ENCODE measurements at regions not wholly inside any gene's neighbourhood (a gene's known extent, or its start where the extent isn't known, plus 50 kb on each side); places are given as distances from the start of the nearest gene placed in this dataset.

DNA sequence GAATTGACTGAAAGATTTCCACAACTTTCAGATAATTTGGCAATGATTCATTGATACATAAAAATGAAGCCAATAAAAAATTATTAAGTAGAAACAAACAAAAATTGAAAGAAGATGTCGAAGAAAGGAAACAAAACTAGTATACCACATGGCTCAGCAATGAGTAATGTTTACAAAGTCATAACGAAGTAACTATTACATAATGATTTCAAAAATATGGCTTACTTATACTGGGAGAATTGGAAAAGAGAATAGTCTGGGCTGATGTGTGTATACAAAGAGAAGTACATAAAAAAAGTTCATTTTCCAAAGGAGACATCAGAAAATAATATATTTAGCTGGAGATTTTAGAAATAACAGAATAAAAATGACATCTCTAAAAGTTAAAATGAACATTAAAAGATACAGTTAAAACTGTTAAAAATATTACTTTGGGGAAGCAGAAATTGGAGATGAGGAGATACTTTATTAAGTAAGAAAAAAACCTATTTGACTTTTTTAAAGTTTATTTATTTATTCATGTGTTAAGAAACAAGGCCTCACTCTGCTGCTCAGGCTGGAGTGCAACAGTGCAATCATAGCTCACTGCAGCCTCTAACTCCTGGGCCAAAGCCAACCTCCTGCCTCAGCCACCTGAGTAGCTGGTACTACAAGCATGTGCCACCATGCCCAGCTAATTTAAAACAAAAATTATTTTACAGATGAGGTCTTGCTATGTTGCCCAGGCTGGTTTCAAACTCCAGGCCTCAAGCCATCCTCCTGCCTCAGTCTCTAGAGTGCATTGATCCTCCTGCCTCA lies 409.7 kb upstream of the PIK3C3 start:
- no peak for DNase-seq (ENCODE audit: low read depth)

DNA sequence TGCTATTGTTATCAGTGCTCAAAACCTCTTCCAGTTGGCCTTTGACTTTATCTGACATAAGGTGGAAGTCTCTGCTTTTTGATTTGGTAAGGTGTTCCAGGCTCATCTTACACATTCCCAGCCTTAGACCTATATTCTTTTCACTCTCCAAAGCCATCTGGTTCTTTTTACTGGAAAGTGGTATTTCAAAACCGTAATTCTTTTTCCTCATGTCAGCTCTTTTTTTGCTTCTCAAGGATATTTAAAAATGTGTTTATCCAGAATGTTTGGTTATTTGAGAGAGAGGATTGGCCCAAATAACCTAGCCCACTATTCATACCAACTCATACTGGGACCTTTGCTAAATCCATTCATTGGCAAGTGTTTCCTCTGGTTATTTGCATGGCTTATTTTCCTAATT lies 411.2 kb upstream of the PIK3C3 start:
- no peak for DNase-seq (ENCODE audit: low read depth)

DNA sequence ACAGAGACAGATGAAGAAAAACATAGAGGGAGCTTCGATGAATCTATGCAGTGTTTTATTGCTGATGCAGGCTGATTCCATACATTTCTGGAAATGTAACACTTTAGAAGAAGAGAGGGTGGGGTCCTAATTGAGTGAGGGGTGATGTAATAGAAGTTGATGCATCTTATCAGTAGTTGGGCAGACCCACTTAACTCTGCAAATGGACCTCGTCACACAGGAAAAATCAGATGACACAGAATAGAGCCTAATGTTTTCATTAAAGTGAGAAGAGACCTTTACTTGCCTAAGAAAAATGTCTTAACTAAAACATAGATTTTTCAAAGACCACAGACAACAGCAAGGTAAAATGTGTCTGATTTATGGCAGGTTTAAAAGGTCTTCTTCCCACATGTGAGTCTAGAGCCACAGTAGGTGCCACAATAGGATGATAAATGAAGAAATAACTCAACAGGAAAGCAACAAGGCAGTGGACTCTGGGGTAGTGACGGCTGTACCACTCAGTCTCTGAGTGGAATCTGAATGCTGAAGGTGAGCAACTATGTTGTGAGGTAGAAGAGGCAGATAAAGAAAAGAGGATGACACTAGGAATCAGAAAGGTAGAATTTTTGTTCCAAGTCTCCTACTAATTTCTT lies 414.7 kb upstream of the PIK3C3 start:
- DNase-seq (ENCODE audit: low read depth): no peak

DNA sequence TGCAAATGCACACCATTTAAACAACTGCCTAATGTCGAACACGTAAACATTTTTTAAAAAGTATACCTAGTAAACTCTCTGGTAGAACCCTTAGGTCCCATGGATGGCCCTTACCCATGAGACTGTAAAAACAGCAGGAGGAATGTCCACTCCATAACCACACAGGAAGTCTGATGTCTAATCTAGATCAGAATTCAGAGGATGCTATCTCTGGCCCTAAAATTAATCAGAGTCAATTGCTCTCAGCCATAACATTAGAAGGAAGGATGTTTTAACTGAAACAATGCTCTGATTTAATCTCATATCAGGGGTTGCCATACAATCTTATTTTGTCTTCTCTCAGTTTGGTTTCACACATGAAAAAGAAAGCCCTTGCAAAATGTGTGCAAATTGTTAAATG lies 416.3 kb upstream of the PIK3C3 start:
- no peak for DNase-seq (ENCODE audit: low read depth)

DNA sequence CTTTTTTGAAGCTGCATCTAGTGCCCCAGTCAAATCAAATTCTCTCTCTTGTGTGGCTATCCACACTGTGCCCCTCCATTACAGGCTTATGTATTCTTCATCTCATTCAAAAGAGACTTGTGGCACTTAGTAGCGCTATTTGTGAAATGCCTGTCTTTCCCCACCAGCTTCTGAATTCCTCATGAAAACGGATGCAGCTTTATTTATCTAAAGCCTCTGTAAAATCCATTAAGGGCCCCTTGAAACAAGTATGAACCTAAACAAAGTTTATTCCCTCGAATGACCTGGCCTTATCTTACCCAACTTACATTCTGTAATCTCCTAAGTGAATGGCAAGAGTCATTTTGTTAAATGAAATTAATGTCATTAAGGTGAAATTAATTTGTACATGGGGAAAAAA lies 417.4 kb upstream of the PIK3C3 start:
- no peak for DNase-seq (ENCODE audit: low read depth)

DNA sequence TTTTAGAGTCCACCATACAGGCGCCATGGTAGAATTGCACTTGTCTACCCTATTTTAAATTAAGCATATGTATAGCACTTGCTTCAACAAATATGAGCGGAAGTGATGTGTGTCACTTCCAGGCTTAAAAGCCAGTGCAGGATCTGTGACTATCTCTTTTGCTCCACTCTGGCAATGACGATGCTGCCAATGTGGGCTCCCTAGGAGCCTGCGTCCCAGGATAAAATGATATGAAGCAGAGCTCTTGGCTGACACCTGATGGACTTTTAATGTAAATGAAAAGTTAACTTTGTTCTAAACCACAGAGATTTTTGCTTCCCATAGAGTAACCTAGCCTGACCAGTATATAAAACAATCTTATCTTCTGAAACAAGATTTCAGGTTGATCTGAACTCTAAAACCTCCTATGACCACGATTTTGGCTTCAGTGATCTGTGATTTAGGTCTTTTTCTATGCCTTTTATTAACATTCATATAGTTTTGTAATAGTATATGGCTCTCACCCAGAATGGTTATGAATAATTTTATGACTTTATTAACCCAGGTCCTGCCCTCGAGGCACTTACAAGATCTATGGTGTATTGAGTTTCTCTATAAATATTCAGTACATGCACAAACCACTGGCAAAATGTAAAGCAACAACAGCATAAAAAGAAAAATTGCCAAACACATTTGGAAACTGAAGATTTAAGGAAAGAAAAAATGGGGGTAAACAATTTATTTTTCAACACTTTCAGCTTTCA lies 422.5 kb upstream of the PIK3C3 start:
- no peak for DNase-seq (ENCODE audit: low read depth)

DNA sequence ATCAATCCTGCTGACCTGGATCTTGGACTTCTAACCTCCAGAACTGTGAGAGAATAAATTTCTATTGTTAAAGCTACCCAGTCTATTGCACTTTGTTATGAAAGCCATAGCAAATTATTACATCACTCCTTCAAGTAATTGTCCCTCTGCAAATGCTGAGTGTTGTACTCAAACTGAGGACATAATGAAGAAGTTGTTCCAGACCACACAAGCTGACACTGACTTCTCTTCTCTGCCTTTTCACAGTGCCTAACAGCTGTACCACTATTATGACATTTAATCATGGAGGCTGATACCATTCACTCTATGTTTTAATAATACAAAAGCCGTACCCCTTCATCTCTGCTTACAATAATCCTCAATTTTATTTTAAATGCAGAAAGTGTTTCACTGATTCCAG lies 424.1 kb upstream of the PIK3C3 start:
- DNase-seq (ENCODE audit: low read depth): no peak

DNA sequence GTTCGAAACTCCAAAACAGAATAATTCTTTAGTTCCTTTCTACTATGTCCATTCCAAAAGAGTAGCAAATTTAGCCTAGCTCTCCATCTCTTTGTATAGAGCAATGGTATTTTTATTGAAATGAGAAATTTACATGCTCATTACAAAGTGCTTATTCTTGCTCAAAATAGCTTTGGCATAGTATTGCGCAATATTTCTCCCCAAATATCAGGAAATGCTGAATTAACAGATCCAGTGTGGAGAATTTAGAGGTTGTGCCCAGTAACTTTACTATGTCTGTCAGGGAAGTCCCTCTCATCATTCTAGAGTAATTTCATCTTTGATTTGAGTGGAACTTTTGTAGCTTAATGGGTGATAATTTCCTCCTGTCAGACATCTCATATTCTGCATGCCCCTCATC lies 425.9 kb upstream of the PIK3C3 start:
- no peak for DNase-seq (ENCODE audit: low read depth)

DNA sequence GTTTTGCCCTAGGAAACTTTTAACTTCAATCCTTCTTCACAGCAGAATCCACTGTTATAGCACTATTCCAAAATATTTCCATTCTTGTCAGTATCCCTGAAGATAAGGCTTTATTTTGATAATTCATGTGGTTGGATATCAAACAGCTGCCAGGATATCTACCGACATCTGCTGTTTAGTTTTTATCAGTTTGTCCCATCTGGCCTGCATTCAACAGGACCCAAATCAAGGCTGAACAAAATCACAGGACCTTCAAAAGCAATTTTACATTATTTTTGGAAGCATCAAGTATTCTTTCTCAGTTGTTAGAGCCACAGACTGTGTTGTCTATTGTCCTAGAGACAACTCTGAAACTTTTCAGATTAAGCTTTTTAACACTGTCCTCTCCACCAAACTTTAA lies 429.0 kb upstream of the PIK3C3 start:
- no peak for DNase-seq (ENCODE audit: low read depth)

DNA sequence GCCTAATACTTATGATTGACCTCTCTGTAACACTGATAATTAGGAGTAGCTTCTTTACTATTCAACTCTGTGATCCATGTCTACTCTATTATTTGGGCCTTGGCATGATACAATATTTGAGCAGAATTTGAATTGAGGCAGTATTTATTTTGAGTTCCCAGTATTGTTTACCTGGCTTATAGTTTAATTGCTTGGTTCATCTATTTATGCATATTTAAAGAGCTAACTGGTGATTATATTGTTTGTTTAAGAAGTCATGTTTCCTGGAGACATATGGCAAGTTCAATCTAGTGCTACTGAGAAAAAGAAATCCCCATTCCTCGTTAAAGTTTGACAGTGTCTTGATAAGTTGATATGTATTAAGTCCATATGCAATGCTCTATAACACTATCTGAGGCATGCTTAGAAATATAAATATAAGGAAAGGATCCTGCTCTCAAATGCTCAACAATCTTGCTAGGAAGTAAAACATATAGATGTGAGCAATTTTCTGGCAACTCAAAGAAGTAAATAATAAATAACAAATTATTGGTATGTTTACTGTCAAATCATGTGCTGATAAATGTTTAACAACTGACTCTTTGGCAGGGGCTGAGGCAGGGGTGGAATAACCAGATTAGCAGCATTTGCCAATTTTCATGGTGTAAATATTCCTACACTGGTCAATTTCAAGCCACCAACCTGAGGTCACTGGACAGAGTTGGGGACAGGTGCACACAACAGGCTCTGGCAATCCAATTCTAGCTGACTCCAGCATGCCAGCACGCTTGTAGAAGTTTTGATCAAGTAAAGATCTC lies 430.2 kb upstream of the PIK3C3 start:
- DNase-seq (ENCODE audit: low read depth): no peak

DNA sequence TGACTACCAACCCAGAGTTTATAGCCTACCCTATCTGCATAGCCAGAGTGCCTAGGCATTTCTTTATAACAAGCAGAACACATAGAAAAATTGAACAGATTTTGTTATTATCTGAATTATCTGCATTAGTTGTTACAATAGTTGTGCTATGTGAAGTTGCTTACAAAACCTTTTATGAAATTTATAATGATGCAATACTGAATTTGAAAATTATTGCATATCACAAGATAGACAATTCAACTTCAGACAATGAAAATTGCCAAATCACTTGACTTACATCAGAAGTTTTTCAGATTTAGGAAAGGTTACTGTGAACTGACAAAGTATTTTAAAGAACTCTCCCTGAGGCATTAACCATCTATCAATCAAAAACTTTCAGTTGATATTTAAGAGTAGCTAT lies 437.9 kb upstream of the PIK3C3 start:
- DNase-seq (ENCODE audit: low read depth): no peak

DNA sequence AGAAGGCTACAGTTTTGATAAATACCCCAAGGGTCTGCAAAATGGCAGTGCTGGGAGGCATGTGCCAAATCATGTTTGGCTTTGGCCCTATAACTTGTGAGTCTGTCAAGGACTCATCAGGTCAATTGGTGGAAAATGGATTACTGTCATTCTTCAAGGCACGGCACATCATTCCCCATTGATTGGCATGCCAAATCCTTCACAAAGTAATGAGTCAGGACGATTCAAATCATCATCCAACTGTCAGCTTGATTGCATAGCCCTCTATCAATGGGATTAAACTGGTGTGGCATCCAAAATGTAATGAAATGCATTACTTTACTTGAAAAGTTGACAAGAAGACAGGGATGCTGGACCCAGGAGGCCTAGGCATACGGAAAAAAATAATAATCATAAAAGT lies 441.6 kb upstream of the PIK3C3 start:
- DNase-seq (ENCODE audit: low read depth): no peak

DNA sequence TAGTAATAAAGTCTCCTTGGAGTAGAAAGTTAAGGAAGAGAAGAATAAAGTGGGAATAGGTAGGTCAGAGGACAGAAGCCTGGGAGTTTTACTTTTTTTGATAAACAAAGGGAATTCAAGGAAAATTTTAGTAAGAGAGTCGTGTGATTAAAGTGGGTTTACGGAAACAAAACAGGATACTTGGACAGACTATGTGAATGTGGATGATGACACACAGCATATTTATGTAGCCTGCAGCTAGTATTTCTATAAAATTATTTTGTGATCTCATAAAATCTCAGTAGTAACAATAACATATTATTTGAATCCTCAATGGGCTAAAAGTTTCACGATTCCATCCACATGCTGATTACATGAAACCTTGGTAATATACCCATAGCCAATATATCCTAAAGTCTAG lies 450.7 kb upstream of the PIK3C3 start:
- no peak for DNase-seq (ENCODE audit: low read depth)

DNA sequence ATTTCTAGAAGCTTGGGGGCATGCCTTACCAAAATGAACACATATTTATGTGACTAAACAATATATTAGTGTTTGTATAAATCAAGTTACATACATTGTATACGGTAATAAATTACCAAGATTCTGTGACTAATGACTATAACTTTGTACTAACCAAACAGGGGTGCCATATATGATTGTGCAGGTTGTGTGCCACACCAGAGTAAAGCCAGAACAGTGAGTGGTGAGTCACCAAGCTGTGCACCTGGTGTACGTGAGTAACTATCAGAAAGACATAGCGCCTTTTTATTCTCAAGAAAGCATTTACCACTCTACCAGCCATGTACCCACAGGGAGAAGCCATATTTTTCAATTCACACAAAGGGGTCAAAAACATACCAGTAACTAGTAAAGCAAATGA lies 453.2 kb upstream of the PIK3C3 start:
- DNase-seq (ENCODE audit: low read depth): no peak

DNA sequence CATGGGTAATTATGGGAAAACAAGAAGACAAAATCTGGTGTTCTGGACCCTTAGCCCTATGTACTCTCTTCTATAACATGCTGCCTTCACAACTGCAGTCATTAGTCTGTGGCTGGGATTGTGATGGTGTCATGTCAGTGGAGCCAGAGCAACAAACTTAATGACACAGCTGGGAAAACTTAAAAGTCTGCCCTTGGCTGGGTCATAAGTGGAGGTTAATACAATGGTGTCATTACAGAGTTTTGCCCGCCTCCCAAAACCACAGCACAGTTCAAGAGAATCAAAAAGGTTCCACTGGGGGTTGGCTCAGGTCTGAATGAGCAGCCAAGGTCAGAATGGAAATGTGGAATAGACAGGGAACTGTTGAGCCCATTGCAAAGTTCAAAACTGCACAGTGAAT lies 455.7 kb upstream of the PIK3C3 start:
- DNase-seq (ENCODE audit: low read depth): no peak

DNA sequence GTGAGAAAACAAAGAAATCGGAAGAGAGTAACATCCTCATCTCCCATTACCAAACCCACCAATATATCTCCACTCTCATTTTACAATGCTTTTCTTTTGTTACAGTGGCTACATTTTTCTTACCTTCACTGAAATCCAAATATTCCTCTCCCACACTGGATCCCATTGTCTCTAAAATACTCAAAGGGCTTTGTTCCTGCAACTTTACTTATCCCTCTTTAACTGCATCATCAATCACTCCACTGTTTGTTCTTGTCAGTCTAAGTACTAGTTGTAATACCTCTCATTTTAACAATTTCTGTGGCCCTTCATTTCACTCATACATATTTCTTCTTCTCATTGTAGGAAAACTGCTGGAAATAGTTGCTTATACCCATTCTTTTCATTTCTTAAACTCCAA lies 464.2 kb upstream of the PIK3C3 start:
- no peak for DNase-seq (ENCODE audit: low read depth)

DNA sequence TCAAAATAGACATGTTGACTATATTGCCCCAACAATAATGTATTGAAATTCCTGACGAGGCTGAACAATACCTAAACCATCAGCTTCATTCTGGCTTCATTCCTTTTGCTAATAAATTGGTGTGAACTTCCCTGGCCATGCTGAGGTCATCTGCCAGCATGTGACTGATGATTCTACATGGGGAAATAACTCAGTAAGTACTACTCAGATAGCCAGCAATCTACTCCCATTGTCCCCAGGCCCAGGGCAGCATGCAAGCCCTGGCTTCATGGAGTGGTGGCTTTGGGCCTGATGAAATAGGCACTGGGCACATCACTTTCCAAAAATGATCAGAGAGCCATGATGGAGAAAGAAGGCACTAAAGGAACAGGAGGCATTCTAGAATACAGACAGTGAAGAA lies 468.5 kb upstream of the PIK3C3 start:
- DNase-seq (ENCODE audit: low read depth): no peak

DNA sequence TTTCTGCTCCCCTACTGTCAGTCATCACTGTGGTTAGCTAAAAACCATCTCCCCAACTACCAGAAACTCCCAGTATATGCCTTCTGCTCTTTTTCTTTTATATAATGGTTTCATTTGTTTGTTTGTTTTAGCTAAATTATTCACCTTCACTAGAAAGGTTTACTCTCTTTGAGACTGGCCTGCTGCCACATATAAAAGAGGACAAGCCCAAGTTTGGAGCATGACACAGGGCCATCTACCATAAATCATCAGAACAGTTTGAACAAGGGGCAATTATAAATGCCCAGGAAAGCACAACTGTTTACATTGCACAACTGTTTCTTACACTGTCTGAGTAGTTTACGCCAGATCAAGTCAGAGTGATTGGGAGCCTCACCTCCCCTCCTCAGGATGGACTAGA lies 471.0 kb upstream of the PIK3C3 start:
- DNase-seq (ENCODE audit: low read depth): no peak

DNA sequence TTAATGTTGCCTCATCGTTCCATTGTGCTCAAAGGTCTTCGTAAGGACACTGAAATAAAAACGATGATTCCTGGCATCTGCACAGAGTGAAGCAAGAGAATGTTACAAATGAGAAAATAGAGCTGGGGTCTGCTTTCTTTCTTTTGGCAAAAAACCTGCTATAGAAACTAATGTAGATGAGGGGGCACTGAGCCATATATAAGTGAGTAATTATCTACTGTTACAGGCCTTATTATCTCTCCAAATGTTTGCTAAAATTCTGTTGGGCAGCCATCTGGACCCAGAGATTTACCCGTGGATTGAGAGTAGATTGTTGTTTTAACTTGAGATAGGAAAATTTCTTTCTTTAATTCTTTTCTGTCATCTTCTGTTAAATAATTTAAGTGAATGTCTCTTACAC lies 472.5 kb upstream of the PIK3C3 start:
- DNase-seq (ENCODE audit: low read depth): no peak

DNA sequence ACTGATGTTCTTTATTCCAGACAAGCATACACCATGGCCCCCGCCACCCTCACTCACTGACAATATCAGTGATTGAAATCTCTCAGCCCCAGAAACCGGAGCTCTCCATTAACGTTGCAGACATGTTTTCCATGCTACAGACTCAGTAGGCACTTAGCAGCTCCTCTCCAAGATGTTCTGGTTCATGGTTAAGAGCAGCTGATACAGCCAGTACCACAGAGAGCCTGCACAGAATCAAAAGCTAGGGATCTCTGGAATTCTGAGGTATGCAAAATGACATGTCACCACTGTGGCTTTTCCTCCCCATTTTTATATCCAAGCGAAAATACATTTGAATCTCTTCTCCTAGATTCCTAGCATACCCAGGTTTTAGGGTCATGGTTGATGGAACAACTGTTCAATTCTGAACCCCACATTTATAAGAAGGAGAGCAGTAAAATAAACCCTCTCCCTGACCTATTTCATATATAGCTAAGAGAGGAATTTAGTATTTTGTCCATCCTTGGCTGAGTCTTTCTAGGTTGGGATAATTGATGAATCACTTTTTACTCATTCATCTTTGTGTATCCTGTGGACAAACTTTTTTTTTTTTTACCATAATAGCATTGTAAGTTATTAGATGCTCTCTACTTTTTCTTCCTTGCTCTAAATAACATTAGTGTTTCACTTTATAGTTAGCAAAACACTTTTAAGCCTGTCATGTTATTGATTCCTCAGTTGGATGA lies 488.4 kb upstream of the PIK3C3 start:
- DNase-seq (ENCODE audit: low read depth): no peak

DNA sequence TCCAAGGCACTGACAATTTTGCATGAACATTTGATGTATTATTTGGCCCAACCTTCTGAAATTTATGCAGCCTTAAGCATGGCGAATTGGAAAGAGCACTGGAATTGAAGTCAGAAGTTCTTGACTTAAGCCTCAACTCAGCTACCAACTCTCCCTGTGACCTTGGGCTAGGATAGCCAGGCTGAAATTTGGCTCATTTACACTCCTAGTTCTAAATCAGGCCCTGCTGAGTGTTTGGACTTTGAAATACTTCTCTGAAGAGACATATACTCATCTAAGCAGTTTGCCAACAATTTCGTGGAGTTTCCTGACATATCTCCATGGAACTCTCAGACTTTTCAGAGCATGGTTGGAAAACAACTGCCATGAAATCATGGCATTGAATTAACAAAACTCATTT lies 489.6 kb upstream of the PIK3C3 start:
- DNase-seq (ENCODE audit: low read depth): no peak

Data from LHCN-M2 (cell line).